OCI-LY7 (cell line): ENCODE measurements at regions not wholly inside any gene's neighbourhood (a gene's known extent, or its start where the extent isn't known, plus 50 kb on each side); places are given as distances from the start of the nearest gene placed in this dataset.

Experiments used
- CTCF ChIP-seq: fragments of 200-600 bp; sonication (generic); conservative IDR thresholded peaks from 2 replicates; pipeline ENCODE4 v1.5.1; 2014; ENCODE audit warnings: mild to moderate bottlenecking, antibody characterized with exemption, low read length, moderate library complexity, mixed read lengths
- EZH2phosphoT487 ChIP-seq: fragments of 200-600 bp; sonication (generic); IDR thresholded peaks from 2 replicates; pipeline ENCODE4 v1.6.1; 2018; ENCODE audit warnings: low read depth, borderline replicate concordance, mild to moderate bottlenecking, mixed run types, antibody characterized with exemption, low read length, moderate library complexity, mixed read lengths

GRCh38 chr6:55972091-55972490 is 96.7 kb upstream of the BMP5 start:
- TF ChIP-seq CTCF, result no peak
- TF ChIP-seq EZH2phosphoT487, result no peak
